ENCODE measurements at regions not wholly inside any gene's neighbourhood (a gene's known extent, or its start where the extent isn't known, plus 50 kb on each side); places are given as distances from the start of the nearest gene placed in this dataset.
A peak's percentile ranks its signal among the peaks of the same experiment; 100 is the strongest.

DNA sequence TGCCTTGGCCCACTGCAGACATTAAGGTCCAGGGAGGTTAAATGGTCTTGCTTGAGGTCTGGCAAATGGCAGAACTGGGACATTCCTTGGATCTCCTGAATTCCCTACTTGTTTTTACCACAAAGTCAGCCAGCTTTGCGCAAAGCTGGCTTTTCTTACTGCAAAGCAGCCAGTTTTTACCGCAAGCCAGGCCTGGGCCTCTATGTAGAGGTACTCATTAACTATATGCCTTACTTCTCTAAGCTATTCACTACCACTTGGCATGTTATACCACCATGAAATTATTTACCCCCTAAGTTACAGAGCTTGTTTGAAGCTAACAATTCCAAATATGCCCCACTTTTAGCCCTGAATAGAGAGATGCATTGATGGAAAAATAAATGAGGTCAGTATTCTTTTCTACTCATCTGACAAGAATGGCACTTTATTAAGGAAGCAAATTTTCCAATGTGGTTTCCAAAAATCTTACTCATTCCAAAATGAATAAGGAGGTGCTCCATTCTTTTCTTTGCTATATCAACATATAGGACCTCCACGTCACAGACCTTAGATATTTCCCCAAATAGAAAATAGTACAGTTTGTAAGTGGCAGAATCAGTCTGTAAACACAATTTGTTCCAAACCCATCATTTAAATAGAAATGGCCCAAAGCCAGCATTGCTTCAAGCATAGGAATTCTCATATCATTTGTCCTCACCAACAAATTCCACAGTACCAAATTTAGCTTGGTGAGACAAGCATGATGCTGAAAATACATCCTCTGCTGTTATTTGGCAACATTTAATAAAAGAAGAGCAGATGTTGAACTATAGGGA, 143.9 kb upstream of the TSC22D1 start:
- no peak overlapping the region for H3K56ac ChIP-seq (replicated peaks; ENCODE audit: insufficient read length, low read depth, low read length)
- H3K27me3 ChIP-seq (replicated peaks in 1 of 4; ENCODE audit: control insufficient read depth in 3 of 4, extremely low read depth in 1 of 4, insufficient read depth in 3 of 4, low read length in 3 of 4) = no peaks in the 10 kb centered on the region
- H4K91ac ChIP-seq (replicated peaks; ENCODE audit: insufficient read length, low read length) = no peak overlapping the region
- no peak overlapping the region; the same call in 1 of the 2 replicates for H2BK12ac ChIP-seq (ENCODE audit: low read depth, low read length)
- H2AFZ ChIP-seq (ENCODE audit: low read length) = no peak overlapping the region
- H3K4me2 ChIP-seq (ENCODE audit: insufficient read depth in 1 of 2, low read depth in 2 of 2, low read length in 2 of 2) = no peak overlapping the region
- ChIA-PET CTCF (ENCODE audit: partially characterized antibody) (interaction anchor here (0.5 to 1.5 kb wide), 2 partner anchors 10 to 223 kb away, joined by 3 read pairs; no protein-coding TSS in a partner anchor), POLR2A (ENCODE audit: partially characterized antibody) (no interaction called here)
- H3K4ac ChIP-seq (replicated peaks; ENCODE audit: insufficient read length, low read depth, low read length) = no peak overlapping the region
- no peaks in the 10 kb centered on the region for H3K79me1 ChIP-seq (ENCODE audit: low read depth, low read length)
- H3K36me3 ChIP-seq (ENCODE audit: control insufficient read depth in 2 of 4, insufficient read depth in 4 of 4, low read length in 3 of 4) = no peaks in the 10 kb centered on the region
- H2BK15ac ChIP-seq (ENCODE audit: low read length) = no peak overlapping the region
- H4K8ac ChIP-seq (ENCODE audit: extremely low read depth, insufficient read depth, low read length) = no peak overlapping the region
- H3K4me1 ChIP-seq (replicated peaks in 1 of 4; ENCODE audit: control insufficient read depth in 3 of 4, insufficient read depth in 4 of 4, low read length in 3 of 4) = no peaks in the 10 kb centered on the region
- H3K9ac ChIP-seq (replicated peaks in 1 of 4; ENCODE audit: extremely low read depth in 1 of 4, low read depth in 3 of 4, low read length in 3 of 4) = no peak overlapping the region
- H2AK5ac ChIP-seq (ENCODE audit: low read depth, low read length) = 0 out of 2 replicates have a peak overlapping the region, but pooled peaks have one; percentile 75
- H3K4me3 ChIP-seq (ENCODE audit: extremely low read depth in 1 of 4, insufficient read depth in 2 of 4, low read depth in 3 of 4, low read length in 4 of 4) = no peak overlapping the region
- FAIRE-seq = no peak
- WGBS, 2 experiments (ENCODE audit: extremely low coverage in 1 of 2, insufficient coverage in 1 of 2, insufficient read length in 1 of 2, insufficient replicate concordance in 2 of 2, low coverage in 1 of 2, low lambda C conversion rate in 2 of 2, missing lambda C conversion rate in 1 of 2) = 89% methylated on average over 3 of the region's 3 CpGs; no CpG with 5 or more reads in 1 of the 2 experiments
- no peak overlapping the region for H3K18ac ChIP-seq (ENCODE audit: extremely low read depth, low read length)
- H2BK5ac ChIP-seq (ENCODE audit: low read depth, low read length) = 0 out of 2 replicates have a peak overlapping the region, but pooled peaks have one; percentile 35
- H3K23ac ChIP-seq (ENCODE audit: insufficient read length) = no peak overlapping the region
- no peak overlapping the region for H2BK20ac ChIP-seq (ENCODE audit: low read length)
- no peaks in the 10 kb centered on the region for H3K79me2 ChIP-seq (ENCODE audit: control insufficient read depth in 1 of 2, insufficient read depth in 2 of 2, low read length in 2 of 2)
- no peak for DNase-seq (ENCODE audit: low read depth in 1 of 2, low spot score in 2 of 2)
- H3K27ac ChIP-seq (ENCODE audit: low read depth, low read length) = no peak overlapping the region
- H3K9me3 ChIP-seq (ENCODE audit: insufficient read depth in 2 of 2, low read depth in 1 of 2, low read length in 1 of 2) = no peaks in the 10 kb centered on the region
- no peaks in the 10 kb centered on the region for H3K23me2 ChIP-seq (ENCODE audit: low read depth, low read length)
- no peaks in the 10 kb centered on the region for H4K20me1 ChIP-seq (replicated peaks in 1 of 2; ENCODE audit: control insufficient read depth in 1 of 2, insufficient read depth in 2 of 2, low read length in 2 of 2)
- H4K5ac ChIP-seq (ENCODE audit: insufficient read length, low read depth, low read length) = no peak overlapping the region
- H3K14ac ChIP-seq (ENCODE audit: insufficient read length) = no peak overlapping the region
- no peak overlapping the region for H2BK120ac ChIP-seq (replicated peaks; ENCODE audit: low read depth, low read length)
- TF ChIP-seq RBBP5 (IDR thresholded peaks at IDR 0.05; ENCODE audit: borderline replicate concordance, low read depth, low read length) (no peak), BACH1 (IDR thresholded peaks at IDR 0.05; ENCODE audit: low read length) (no peak), CHD2 (IDR thresholded peaks at IDR 0.05; ENCODE audit: low read length) (no peak), CEBPB (IDR thresholded peaks at IDR 0.05; ENCODE audit: low read depth, low read length) (no peak), SUZ12 (IDR thresholded peaks at IDR 0.05; ENCODE audit: low read length) (no peak), SIN3A (conservative IDR thresholded peaks at IDR 0.05 in 1 of 2, IDR thresholded peaks at IDR 0.05 in 1 of 2; ENCODE audit: low read depth in 1 of 2, low read length in 2 of 2) (no peak), GTF2F1 (IDR thresholded peaks at IDR 0.05; ENCODE audit: borderline replicate concordance, low read depth, low read length) (no peak), TAF7 (optimal IDR thresholded peaks at IDR 0.05; ENCODE audit: borderline replicate concordance, low read depth, low read length) (no peak)
- TF ChIP-seq, protein P1, sequence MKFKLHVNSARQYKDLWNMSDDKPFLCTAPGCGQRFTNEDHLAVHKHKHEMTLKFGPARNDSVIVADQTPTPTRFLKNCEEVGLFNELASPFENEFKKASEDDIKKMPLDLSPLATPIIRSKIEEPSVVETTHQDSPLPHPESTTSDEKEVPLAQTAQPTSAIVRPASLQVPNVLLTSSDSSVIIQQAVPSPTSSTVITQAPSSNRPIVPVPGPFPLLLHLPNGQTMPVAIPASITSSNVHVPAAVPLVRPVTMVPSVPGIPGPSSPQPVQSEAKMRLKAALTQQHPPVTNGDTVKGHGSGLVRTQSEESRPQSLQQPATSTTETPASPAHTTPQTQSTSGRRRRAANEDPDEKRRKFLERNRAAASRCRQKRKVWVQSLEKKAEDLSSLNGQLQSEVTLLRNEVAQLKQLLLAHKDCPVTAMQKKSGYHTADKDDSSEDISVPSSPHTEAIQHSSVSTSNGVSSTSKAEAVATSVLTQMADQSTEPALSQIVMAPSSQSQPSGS (IDR thresholded peaks at IDR 0.05; ENCODE audit: low read length) = no peak
- TF ChIP-seq, protein P2, sequence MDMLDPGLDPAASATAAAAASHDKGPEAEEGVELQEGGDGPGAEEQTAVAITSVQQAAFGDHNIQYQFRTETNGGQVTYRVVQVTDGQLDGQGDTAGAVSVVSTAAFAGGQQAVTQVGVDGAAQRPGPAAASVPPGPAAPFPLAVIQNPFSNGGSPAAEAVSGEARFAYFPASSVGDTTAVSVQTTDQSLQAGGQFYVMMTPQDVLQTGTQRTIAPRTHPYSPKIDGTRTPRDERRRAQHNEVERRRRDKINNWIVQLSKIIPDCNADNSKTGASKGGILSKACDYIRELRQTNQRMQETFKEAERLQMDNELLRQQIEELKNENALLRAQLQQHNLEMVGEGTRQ (IDR thresholded peaks at IDR 0.05; ENCODE audit: low read length) = no peak
